ENCODE measurements at regions not wholly inside any gene's neighbourhood (a gene's known extent, or its start where the extent isn't known, plus 50 kb on each side); places are given as distances from the start of the nearest gene placed in this dataset.

GRCh38 chr19:13604902-13605586, 98.8 kb upstream of the CACNA1A start (continued):
- TF ChIP-seq HMGXB4 (CRISPR knock-in tag; IDR thresholded peaks at IDR 0.05; ENCODE audit: borderline replicate concordance in 1 of 2, low read depth in 1 of 2) (no peak), HNRNPH1 (optimal IDR thresholded peaks at IDR 0.05; ENCODE audit: low read depth, low read length) (no peak), MBD4 (IDR thresholded peaks at IDR 0.05; ENCODE audit: borderline replicate concordance, low read length) (no peak), NFE2L2 (IDR thresholded peaks at IDR 0.05; ENCODE audit: low read length) (no peak), MAFG (CRISPR knock-in tag; IDR thresholded peaks at IDR 0.05) (no peak), ZNF546 (CRISPR knock-in tag; conservative IDR thresholded peaks at IDR 0.05) (no peak), ZNF180 (CRISPR knock-in tag; IDR thresholded peaks at IDR 0.05; ENCODE audit: borderline replicate concordance, low read depth) (no peak)

GRCh38 chr19:13600802-13601201, 94.5 kb upstream of the CACNA1A start:
- no peak overlapping the region for H2AFZ ChIP-seq (ENCODE audit: low read length)
- H4K20me1 ChIP-seq (ENCODE audit: insufficient read depth, low read length): no peaks in the 10 kb centered on the region
- ATAC-seq (no peak), DNase-seq (ENCODE audit: low spot score) (no peak), FAIRE-seq (no peak)
- H3K36me3 ChIP-seq (replicated peaks in 1 of 2; ENCODE audit: control insufficient read depth in 1 of 2, insufficient read depth in 2 of 2, low read length in 2 of 2): no peaks in the 10 kb centered on the region
- ChIA-PET POLR2A (no interaction called here), CTCF (ENCODE audit: low intra/inter-chr PET ratio, low total read pairs) (no interaction called here)
- WGBS (ENCODE audit: low lambda C conversion rate): 70% methylated on average over 6 of the region's 6 CpGs
- H3K9ac ChIP-seq (ENCODE audit: insufficient read depth, low read depth, low read length): no peak overlapping the region
- no peak overlapping the region for H3K27ac ChIP-seq (ENCODE audit: extremely low read length, insufficient read depth, low read length)
- H3K4me3 ChIP-seq (replicated peaks in 1 of 3; ENCODE audit: insufficient read depth in 1 of 3, low read depth in 2 of 3, low read length in 3 of 3): no peak overlapping the region
- BruUV-seq (replicated peaks): no TSS peak
- H3K4me1 ChIP-seq (ENCODE audit: insufficient read depth, low read length): no peaks in the 10 kb centered on the region
- no peak overlapping the region for H3K4me2 ChIP-seq (ENCODE audit: low read depth, low read length)
- intact Hi-C loops (cut with micrococcal nuclease; ENCODE audit: unreplicated experiment) (no loop called here), in situ Hi-C loops (cut with HindIII; ENCODE audit: extremely low pct_ligation_motif_present, low pct_unique_long_range_greater_than_20kb) (no loop called here)
- no peaks in the 10 kb centered on the region for H3K79me2 ChIP-seq (ENCODE audit: insufficient read depth, low read length)
- no peaks in the 10 kb centered on the region for H3K9me3 ChIP-seq (ENCODE audit: low read length)
- H3K27me3 ChIP-seq (ENCODE audit: control insufficient read depth in 1 of 2, insufficient read depth in 2 of 2, low read length in 2 of 2): peaks cover 1 to 10% of the 10 kb centered on the region in 2 experiments; a peak in 2 of 5 replicates
- TF ChIP-seq ZNF670 (CRISPR knock-in tag; IDR thresholded peaks at IDR 0.05; ENCODE audit: borderline replicate concordance) (no peak), POLR2AphosphoS2 (IDR thresholded peaks at IDR 0.05; ENCODE audit: low read depth, low read length) (no peak), RXRB (CRISPR knock-in tag; IDR thresholded peaks at IDR 0.05; ENCODE audit: borderline replicate concordance) (no peak), TAF15 (IDR thresholded peaks at IDR 0.05; ENCODE audit: low read depth, low read length, poor library complexity, severe bottlenecking) (no peak), RXRA (CRISPR knock-in tag; IDR thresholded peaks at IDR 0.05) (no peak), NR0B2 (CRISPR knock-in tag; IDR thresholded peaks at IDR 0.05) (no peak), KMT2B (CRISPR knock-in tag; IDR thresholded peaks at IDR 0.05) (no peak), ZNF644 (CRISPR knock-in tag; IDR thresholded peaks at IDR 0.05; ENCODE audit: low read depth) (no peak), NFE2L1 (CRISPR knock-in tag; IDR thresholded peaks at IDR 0.05; ENCODE audit: borderline replicate concordance) (no peak), KLF12 (CRISPR knock-in tag; IDR thresholded peaks at IDR 0.05; ENCODE audit: borderline replicate concordance) (no peak), HNF4A (CRISPR knock-in tag; IDR thresholded peaks at IDR 0.05) (no peak), ZNF33A (CRISPR knock-in tag; IDR thresholded peaks at IDR 0.05; ENCODE audit: borderline replicate concordance) (no peak), ATRX (CRISPR knock-in tag; IDR thresholded peaks at IDR 0.05; ENCODE audit: borderline replicate concordance) (no peak), SATB2 (CRISPR knock-in tag; IDR thresholded peaks at IDR 0.05) (no peak), ZNF672 (CRISPR knock-in tag; IDR thresholded peaks at IDR 0.05) (no peak)

All from HepG2 (cell line).